ENCODE measurements at regions not wholly inside any gene's neighbourhood (a gene's known extent, or its start where the extent isn't known, plus 50 kb on each side); places are given as distances from the start of the nearest gene placed in this dataset.

- Histone ChIP-seq H3K4me3 (ENCODE audit: low read depth in 2 of 2, low read length in 2 of 2) (no peak overlapping the region), H3K9me3 (ENCODE audit: control insufficient read depth, insufficient read depth, low read depth, low read length) (no peaks in the 10 kb centered on the region), H3K36me3 (ENCODE audit: control insufficient read depth, insufficient read depth, low read length) (no peaks in the 10 kb centered on the region; the same call in 1 of the 2 replicates), H3K27ac (ENCODE audit: low read length) (no peak overlapping the region), H3K27me3 (ENCODE audit: control insufficient read depth, insufficient read depth, low read length) (no peaks in the 10 kb centered on the region), H3K4me1 (ENCODE audit: control insufficient read depth, insufficient read depth, low read length) (no peaks in the 10 kb centered on the region)
- TF ChIP-seq SIN3A (IDR thresholded peaks at IDR 0.05; ENCODE audit: borderline replicate concordance, insufficient read depth, low read depth, low read length) (no peak), TCF7L2 (IDR thresholded peaks at IDR 0.05; ENCODE audit: low read depth, low read length) (no peak), REST (IDR thresholded peaks at IDR 0.05; ENCODE audit: insufficient read depth in 1 of 2, low read depth in 2 of 2, low read length in 1 of 2) (no peak), CTCF (IDR thresholded peaks at IDR 0.05) (no peak), POLR2AphosphoS5 (IDR thresholded peaks at IDR 0.05; ENCODE audit: low read depth, low read length) (no peak)
- in situ Hi-C loops (cut with HindIII; ENCODE audit: low pct_unique_long_range_greater_than_20kb, low sequenced_read_pairs) (no loop called here), intact Hi-C loops (cut with micrococcal nuclease; ENCODE audit: unreplicated experiment) (no loop called here)
- ChIA-PET CTCF (no interaction called here), POLR2A (no interaction called here)
- DNase-seq (ENCODE audit: low read depth, low spot score) (no peak), ATAC-seq (no peak)
- BruUV-seq (replicated peaks): no TSS peak
Measured at GRCh38 chr2:147782141-147782930, 62.5 kb upstream of the ACVR2A start.

- intact Hi-C loops (cut with micrococcal nuclease; ENCODE audit: unreplicated experiment): no loop called here
- ChIA-PET CTCF (no interaction called here), POLR2A (no interaction called here)
- no TSS peak for BruUV-seq (replicated peaks)
- TF ChIP-seq POLR2AphosphoS5 (IDR thresholded peaks at IDR 0.05; ENCODE audit: low read depth, low read length) (no peak), REST (IDR thresholded peaks at IDR 0.05; ENCODE audit: insufficient read depth in 1 of 2, low read depth in 2 of 2, low read length in 1 of 2) (no peak), TCF7L2 (IDR thresholded peaks at IDR 0.05; ENCODE audit: low read depth, low read length) (no peak), SIN3A (IDR thresholded peaks at IDR 0.05; ENCODE audit: borderline replicate concordance, insufficient read depth, low read depth, low read length) (no peak), CTCF (IDR thresholded peaks at IDR 0.05) (no peak)
- no peak for DNase-seq (ENCODE audit: low read depth, low spot score)
- no peaks in the 10 kb centered on the region for H3K27me3 ChIP-seq (ENCODE audit: control insufficient read depth, insufficient read depth, low read length)
- no peak for ATAC-seq
- in situ Hi-C loops (cut with HindIII; ENCODE audit: low pct_unique_long_range_greater_than_20kb, low sequenced_read_pairs): no loop called here
- no peaks in the 10 kb centered on the region for H3K4me1 ChIP-seq (ENCODE audit: control insufficient read depth, insufficient read depth, low read length)
- H3K9me3 ChIP-seq (ENCODE audit: control insufficient read depth, insufficient read depth, low read depth, low read length): no peaks in the 10 kb centered on the region
- H3K4me3 ChIP-seq (ENCODE audit: low read depth in 2 of 2, low read length in 2 of 2): no peak overlapping the region
- H3K27ac ChIP-seq (ENCODE audit: low read length): no peak overlapping the region
- H3K36me3 ChIP-seq (ENCODE audit: control insufficient read depth, insufficient read depth, low read length): no peaks in the 10 kb centered on the region; the same call in 1 of the 2 replicates
Measured at GRCh38 chr2:147779440-147779839, 65.4 kb upstream of the ACVR2A start.
